HG03066 (cell line): ENCODE measurements at regions not wholly inside any gene's neighbourhood (a gene's known extent, or its start where the extent isn't known, plus 50 kb on each side); places are given as distances from the start of the nearest gene placed in this dataset.
"Not testable (repeated sequence)": the region's sequence is repeated elsewhere in the genome, so short reads cannot be mapped to it uniquely, and the experiment has no call there.

Source experiments
- ATAC-seq: cut with Tn5 transposase; IDR thresholded peaks from one replicate; pipeline ENCODE4 v1.9.1; 2021; ENCODE audit warnings: low read depth; ENCODE audit not compliant: unreplicated experiment

DNA sequence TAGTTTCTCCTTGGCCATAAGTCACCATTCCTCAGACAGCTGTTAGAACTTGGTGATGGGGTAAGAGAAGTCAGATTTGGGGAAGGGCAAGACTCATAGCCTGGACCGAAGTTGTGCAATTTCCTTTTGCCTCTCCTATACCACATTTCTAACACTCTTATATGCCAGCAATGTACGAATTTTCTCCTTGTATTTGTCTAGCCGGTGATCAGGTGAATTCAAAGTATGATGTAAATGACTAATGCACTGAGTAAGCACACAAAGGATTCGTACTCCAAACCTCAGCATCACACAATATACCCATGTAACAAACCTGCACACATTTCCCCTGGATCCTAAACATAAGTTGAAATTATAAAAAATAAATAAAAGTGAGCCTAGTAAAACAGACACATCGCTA lies 1143.5 kb upstream of the CELF4 start:
- no peak for ATAC-seq

DNA sequence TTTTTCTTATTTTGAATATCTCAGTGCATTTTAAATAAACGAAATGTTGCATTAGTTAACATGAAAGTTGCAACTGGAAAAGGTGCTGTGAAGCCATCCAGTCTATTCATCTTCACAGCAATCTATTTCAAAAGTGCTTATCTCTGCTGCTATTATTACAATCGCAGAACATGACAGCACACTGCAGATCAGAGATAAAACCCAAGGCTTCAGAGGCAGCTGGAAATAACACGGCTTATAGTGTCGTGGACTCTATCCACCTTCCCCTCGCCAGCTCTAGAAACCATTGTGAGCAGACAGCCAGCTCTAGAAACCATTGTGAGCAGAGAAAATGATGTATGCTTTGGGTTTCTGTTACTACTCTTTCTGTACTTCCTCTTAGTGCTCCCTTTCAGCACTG lies 1140.8 kb upstream of the CELF4 start:
- ATAC-seq: no peak

GRCh38 chr18:38698088-38698487 lies 1132.5 kb upstream of the CELF4 start:
- ATAC-seq: no peak

DNA sequence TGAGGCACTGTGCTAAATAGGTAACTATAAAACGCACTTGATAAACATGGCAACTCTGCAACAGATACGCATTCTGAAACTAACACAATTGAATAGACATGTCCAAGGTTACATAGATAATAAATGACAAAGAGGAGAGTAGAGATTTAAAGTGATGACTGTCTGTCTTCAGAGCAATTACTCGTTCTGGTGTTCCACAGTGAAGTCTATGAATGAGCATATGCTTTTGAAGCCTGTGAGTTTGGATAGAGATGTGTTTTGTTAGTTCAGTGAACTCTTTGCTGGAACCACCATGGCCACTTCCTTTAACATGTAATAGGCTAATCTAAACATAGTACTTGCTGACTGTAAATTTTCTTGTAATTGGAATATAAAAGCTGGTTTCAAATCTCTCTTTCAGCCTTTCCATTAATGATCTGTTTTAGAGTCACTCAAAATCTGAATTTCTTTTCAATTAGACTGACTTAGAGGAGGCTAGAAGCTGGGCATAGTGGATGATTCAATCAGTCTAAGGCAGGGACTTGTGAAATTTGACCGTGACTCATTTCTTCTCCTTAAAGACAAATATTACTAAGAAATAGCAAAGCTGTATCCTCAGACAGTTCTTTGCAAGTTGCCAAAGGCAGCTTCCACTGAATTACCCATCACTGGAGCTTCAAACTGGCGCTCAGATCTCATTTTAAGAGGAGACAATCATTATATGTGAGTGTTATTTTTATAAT lies 1130.1 kb upstream of the CELF4 start:
- no peak for ATAC-seq

DNA sequence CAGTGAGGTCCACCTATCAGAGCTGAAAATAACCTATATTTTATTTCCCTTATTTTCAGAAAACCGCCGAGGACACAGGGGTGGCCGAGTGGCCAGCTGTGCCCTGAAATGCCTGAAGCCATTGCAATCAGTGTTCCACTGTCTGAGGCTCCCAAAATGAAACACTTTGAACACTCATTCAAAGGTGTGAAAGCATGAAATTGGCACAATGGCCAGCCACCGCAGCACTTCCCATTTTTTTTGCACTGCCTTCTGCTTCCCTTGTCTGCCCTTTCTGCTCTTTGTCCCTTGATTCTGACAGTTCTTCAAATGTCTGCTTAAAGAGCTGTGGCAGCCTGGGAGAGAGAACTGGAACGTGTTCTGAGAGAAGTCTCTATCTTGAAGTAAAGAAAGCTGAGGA lies 1127.5 kb upstream of the CELF4 start:
- ATAC-seq: no peak

DNA sequence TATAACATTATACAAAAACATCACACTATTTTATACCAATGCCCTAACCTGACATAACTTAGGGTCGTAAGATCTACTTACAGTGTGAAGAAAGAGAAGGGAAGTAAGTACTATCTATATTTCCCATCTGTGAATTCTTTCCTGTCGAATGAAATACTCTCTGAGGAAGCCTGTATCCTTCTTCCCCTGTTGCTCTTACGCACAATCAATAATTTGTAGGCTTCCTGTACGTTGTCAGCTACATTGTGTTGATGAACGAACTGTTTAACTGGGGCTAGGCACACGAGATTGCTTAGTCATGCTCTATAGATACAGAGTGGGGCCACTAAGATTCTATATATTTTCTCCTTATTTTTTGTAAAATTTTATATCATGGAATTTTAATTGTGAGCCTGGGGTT lies 1125.0 kb upstream of the CELF4 start:
- ATAC-seq: no peak

DNA sequence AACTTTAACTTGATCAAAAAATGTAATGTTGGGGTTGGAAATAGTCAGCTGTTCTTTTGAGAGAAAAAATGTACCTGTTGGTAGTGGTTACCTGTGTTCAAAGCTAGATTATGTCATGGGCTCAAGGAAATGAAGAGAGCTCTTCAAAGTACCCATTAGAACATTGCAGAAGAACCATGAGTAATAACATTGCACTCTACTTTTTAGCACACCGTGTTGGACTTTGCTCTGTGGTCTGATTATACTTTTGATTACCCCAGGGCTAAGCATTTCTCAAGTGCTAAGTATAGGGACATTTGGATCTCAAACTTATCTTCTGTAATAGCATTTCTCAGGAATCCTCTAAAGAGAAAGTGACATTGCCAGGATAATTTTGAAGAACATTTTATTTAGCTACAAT lies 1122.8 kb upstream of the CELF4 start:
- no peak for ATAC-seq

- no peak for ATAC-seq
Observed at GRCh38 chr18:38670486-38670885, 1104.9 kb upstream of the CELF4 start.

DNA sequence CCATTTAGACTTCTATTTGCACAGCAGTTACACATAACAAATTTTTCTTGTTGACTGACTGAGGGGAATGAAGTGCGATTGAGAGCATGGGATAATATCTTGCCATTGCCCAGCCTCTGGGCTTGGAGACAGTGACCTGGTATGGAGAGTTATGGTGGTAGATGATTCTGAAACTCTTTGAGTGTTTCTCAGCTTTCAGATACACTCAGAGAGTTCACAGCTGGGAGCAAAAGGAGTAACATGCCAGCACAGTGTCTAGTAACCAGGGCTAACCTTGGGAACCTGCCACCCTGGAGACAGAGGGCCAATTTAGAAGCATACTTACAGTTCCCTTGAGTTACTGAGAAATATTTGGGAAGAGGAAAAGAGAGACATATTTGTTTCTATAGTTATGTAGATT lies 1099.3 kb upstream of the CELF4 start:
- no peak for ATAC-seq

GRCh38 chr18:38663682-38664081 lies 1098.1 kb upstream of the CELF4 start:
- ATAC-seq: no peak

- ATAC-seq: no peak
Observed at GRCh38 chr18:38663270-38663669, 1097.7 kb upstream of the CELF4 start.

GRCh38 chr18:38654946-38655345 lies 1089.3 kb upstream of the CELF4 start:
- no peak for ATAC-seq

DNA sequence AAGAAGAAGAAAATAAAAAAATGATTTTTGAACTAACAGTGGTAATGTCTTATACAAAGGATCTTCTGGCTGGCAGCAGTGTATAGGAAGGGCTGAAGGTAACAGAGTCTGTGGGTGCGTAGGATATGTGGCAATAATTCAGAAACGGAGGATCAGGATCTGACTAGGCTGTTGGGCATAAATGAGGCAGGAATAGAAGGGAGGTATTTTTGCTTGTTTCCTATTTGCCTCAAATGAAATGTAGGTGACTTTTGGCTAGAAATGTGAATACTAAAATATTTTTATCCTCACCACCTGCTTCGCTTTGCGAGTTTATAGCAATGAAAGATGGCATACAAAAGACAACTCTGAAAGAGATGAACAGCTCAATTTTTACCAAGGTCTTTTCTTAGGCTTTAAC lies 1086.1 kb upstream of the CELF4 start:
- no peak for ATAC-seq

DNA sequence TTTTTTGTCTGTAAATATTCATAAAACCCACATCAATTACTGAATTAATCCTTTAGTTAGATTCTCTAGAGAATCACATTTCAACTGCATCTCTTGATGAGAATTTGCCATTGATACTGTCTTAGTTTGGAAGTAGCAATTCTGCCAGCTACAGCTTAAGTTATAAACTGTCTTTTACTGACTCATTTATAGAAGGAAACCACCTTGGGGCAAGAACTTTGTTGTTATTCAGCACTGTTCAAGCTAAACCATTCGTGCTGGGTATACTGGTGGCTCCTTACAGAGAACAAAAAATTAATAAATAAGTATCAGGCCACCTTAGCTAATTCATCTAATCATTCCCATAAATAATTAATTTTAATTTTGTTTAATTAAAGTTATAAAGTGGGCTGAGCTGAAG lies 1082.6 kb upstream of the CELF4 start:
- ATAC-seq: no peak

DNA sequence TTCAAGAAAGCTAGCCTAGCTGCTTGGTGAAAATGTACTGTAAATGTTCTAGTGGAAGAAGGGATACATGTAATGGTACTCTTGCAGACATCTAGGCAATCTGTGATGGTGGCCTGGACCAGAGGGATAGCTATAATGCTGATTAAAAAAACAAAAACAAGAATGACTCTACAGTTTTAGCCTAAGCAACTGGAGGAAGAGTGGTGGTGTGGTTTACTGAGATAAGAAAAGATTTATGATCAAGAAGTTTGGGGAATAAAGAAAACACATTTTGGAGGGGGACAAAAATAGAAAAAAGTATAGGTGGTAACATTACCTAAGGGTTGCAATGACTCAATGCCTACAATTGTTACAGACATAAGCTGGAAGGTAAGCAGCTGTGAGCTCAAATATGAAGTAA lies 1080.7 kb upstream of the CELF4 start:
- ATAC-seq: no peak

DNA sequence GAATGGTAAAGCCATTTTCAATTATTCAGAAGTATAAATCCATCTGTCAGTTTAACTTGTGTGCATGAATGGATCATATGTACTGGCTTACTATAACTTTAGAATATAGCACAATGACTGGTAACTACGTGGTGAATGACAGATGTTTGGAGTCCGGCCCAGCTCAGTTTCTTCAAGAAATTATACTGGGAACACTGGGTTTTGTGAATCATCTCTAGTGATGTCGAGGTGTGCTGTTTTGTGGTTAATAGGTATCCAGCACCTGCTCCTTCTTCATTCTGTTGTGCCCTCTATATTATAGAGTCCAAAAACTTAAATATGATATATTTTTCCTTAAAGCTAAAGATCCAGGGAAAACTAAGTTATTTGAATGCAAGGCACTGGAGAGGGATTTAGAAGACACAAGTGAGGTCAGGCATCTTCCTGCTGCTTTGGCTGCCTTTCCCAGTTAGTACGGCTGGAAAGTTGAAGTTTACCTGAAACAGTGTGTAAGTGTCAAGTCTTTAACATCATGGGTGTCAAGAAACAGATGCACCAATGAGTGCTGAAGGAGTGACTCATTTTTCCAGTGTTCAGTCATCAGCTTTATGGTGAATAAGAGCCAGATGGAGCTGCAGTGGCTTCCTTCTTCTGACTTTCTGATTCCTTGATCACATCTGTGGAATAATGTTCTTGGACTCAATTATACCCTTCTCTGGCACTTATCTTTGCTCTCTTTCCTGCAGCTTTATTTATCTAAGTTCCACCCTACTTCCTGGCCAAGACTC lies 1079.5 kb upstream of the CELF4 start:
- no peak for ATAC-seq

DNA sequence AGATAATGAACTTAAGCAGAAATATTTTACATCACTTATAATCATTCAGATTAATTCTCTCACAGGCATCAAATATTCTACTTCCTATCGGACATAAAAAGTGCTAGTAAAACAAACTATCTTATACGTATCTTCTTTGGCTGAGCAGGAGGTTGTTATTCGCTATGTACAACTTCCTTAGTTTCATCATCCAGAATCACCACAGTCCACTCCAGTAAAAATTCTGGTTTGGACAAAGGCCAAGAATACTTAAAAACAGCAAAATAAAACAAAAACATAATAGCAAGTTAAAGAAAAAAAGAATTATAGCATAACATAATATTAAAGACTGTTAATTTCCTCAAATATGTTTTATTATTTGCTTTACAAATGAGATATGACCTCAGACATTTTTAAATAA lies 1077.1 kb upstream of the CELF4 start:
- no peak for ATAC-seq

- ATAC-seq: not testable (repeated sequence)
Observed at GRCh38 chr18:38639700-38640099, 1074.1 kb upstream of the CELF4 start.

DNA sequence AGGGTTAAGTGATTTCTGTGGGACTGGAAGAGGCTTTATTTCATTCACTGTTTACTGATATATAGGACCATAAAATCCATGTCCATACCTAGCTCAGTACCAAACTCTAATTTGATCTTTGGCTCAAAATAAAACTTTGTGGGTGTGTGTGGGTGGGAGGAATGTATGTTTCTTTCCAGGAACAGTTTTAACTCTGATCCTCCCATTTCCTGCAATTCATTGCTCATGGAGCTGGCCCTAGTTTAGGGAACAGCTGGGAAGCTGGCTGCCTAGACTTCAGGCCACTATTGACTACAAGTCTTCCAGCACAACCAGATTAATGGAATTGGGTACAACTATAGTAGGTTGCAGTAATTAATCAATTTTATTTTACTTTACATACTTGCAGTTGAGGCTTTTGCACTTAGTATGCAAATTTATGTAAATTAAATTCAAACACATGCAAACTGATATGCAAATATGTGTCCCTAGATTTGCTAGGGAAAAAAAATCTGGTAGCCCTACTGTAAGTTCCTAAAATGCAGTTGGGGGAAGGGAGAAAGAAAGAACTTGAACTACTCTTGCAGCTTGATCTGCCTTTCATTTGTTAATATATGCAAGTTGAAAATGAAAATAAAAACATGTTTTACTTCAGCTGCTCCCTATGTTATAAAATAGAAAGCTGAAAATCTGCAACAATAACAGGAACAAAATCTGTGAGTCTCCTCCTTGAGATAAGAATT lies 1070.3 kb upstream of the CELF4 start:
- no peak for ATAC-seq

- ATAC-seq: no peak
Observed at GRCh38 chr18:38634117-38634516, 1068.5 kb upstream of the CELF4 start.

- ATAC-seq: no peak
Observed at GRCh38 chr18:38633333-38633732, 1067.7 kb upstream of the CELF4 start.

DNA sequence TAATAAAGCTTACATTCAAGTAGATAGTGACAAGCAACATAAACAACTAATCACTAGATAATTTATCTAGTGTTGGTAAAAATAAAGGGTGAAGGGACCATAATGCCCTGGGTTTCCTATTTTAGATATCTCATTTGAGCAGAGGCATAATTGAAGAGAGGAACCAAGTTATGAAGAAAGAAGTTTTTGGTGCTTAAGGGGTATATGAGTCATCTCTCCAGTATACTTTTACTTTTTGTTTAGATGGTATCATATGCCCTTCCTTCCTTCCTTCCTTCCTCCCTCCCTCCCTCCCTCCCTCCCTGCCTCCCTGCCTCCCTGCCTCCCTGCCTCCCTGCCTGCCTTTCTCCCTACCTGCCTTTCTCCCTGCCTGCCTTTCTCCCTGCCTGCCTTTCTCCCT lies 1053.5 kb upstream of the CELF4 start:
- no peak for ATAC-seq
